SK-N-SH treated with all-trans-retinoic acid at 6 μM for 48 hours (cell line): ENCODE measurements at regions not wholly inside any gene's neighbourhood (a gene's known extent, or its start where the extent isn't known, plus 50 kb on each side); places are given as distances from the start of the nearest gene placed in this dataset.

ENCODE experiments used
- ARNTL ChIP-seq: fragments of 450-650 bp; formaldehyde crosslinking; IDR thresholded peaks from 2 replicates; pipeline ENCODE4 v1.5.0; 2020; ENCODE audit warnings: low read depth, mild to moderate bottlenecking, moderate library complexity, borderline replicate concordance
- BACH2 ChIP-seq: fragments of 250-450 bp; sonication (Bioruptor Pico); IDR thresholded peaks from 2 replicates; pipeline ENCODE4 v1.9.0; 2021; ENCODE audit warnings: mild to moderate bottlenecking, borderline replicate concordance
- CREB5 ChIP-seq: fragments of 250-450 bp; sonication (Bioruptor Pico); IDR thresholded peaks from 2 replicates; pipeline ENCODE4 v1.5.1; 2020; ENCODE audit warnings: low read depth, mild to moderate bottlenecking, moderate library complexity
- ESRRG ChIP-seq: fragments of 250-450 bp; sonication (Bioruptor Pico); IDR thresholded peaks from 2 replicates; pipeline ENCODE4 v1.6.1; 2021; ENCODE audit warnings: mild to moderate bottlenecking
- PATZ1 ChIP-seq: fragments of 250-450 bp; sonication (Bioruptor Pico); IDR thresholded peaks from 2 replicates; pipeline ENCODE4 v1.8.0; 2020; ENCODE audit warnings: mild to moderate bottlenecking, moderate library complexity, borderline replicate concordance
- RARB ChIP-seq: fragments of 250-450 bp; sonication (Bioruptor Pico); IDR thresholded peaks from 2 replicates; pipeline ENCODE4 v1.8.0; 2021; ENCODE audit warnings: mild to moderate bottlenecking, moderate library complexity
- TCF4 ChIP-seq: fragments of 250-450 bp; sonication (Bioruptor Pico); IDR thresholded peaks from 2 replicates; pipeline ENCODE4 v1.8.0; 2021; ENCODE audit warnings: mild to moderate bottlenecking, moderate library complexity, borderline replicate concordance
- TOX ChIP-seq: fragments of 250-450 bp; sonication (Bioruptor Pico); IDR thresholded peaks from 2 replicates; pipeline ENCODE4 v1.8.0; 2021; ENCODE audit warnings: mild to moderate bottlenecking, moderate library complexity, borderline replicate concordance
- TSHZ2 ChIP-seq: fragments of 250-450 bp; sonication (Bioruptor Pico); IDR thresholded peaks from 2 replicates; pipeline ENCODE4 v1.5.0; 2020; ENCODE audit warnings: mild to moderate bottlenecking, moderate library complexity
- ZFP3 ChIP-seq: fragments of 250-450 bp; sonication (Bioruptor Pico); IDR thresholded peaks from 2 replicates; pipeline ENCODE4 v1.5.0; 2020; ENCODE audit warnings: mild to moderate bottlenecking, moderate library complexity

GRCh38 chrX:98398542-98398941, 1514.8 kb downstream of the RPA4 start:
- no peak for TF ChIP-seq TSHZ2 (CRISPR knock-in tag)
- no peak for TF ChIP-seq TCF4 (CRISPR knock-in tag)
- no peak for TF ChIP-seq RARB (CRISPR knock-in tag)
- TF ChIP-seq BACH2 (CRISPR knock-in tag), result no peak
- no peak for TF ChIP-seq ARNTL (CRISPR knock-in tag)
- no peak for TF ChIP-seq ZFP3 (CRISPR knock-in tag)
- TF ChIP-seq ESRRG (CRISPR knock-in tag), result no peak
- no peak for TF ChIP-seq CREB5 (CRISPR knock-in tag)
- TF ChIP-seq TOX (CRISPR knock-in tag), result no peak
- TF ChIP-seq PATZ1 (CRISPR knock-in tag), result no peak
